Duodenal mucosa (tissue), 2 donors: ENCODE measurements at regions not wholly inside any gene's neighbourhood (a gene's known extent, or its start where the extent isn't known, plus 50 kb on each side); places are given as distances from the start of the nearest gene placed in this dataset.
"Not testable (repeated sequence)": the region's sequence is repeated elsewhere in the genome, so short reads cannot be mapped to it uniquely, and the experiment has no call there.

Experiments
- H3K27ac ChIP-seq: one replicate; pipeline ENCODE4 v1.7.0; 2013; ENCODE audit warnings: low read depth, low read length
- H3K27me3 ChIP-seq, 2 donors: one replicate each; pipeline ENCODE4 v1.7.0; 2013; ENCODE audit warnings: low read length in 2 of 2, control low read depth in 1 of 2; ENCODE audit not compliant: insufficient read depth in 2 of 2, control insufficient read depth in 1 of 2
- H3K36me3 ChIP-seq, 2 donors: one replicate each; pipeline ENCODE4 v1.7.0; 2013; ENCODE audit warnings: low read length in 2 of 2, control low read depth in 1 of 2; ENCODE audit not compliant: insufficient read depth in 2 of 2, control insufficient read depth in 1 of 2
- H3K4me1 ChIP-seq, 2 donors: one replicate each; pipeline ENCODE4 v1.7.0; 2013; ENCODE audit warnings: low read length in 2 of 2, control low read depth in 1 of 2; ENCODE audit not compliant: insufficient read depth in 2 of 2, control insufficient read depth in 1 of 2
- H3K4me3 ChIP-seq, 2 donors: one replicate each; pipeline ENCODE4 v1.7.0; 2013; ENCODE audit warnings: low read length in 2 of 2, low read depth in 1 of 2
- H3K9ac ChIP-seq, 2 donors: one replicate each; pipeline ENCODE4 v1.7.0; 2013; ENCODE audit warnings: low read length in 2 of 2, low read depth in 1 of 2
- H3K9me3 ChIP-seq, 2 donors: one replicate each; pipeline ENCODE4 v1.7.0; 2013; ENCODE audit warnings: low read length in 2 of 2, control low read depth in 1 of 2; ENCODE audit not compliant: control insufficient read depth in 1 of 2

- Histone ChIP-seq H3K9ac (no peak overlapping the region), H3K27ac (no peak overlapping the region), H3K27me3 (no peaks in the 10 kb centered on the region), H3K9me3 (no peaks in the 10 kb centered on the region), H3K4me3 (no peak overlapping the region), H3K36me3 (no peaks in the 10 kb centered on the region), H3K4me1 (peaks cover 3 to 8% of the 10 kb centered on the region in 2 donors)
Measured at GRCh38 chrY:12357204-12357603, 343.8 kb upstream of the USP9Y start.

- Histone ChIP-seq H3K4me3 (no peak overlapping the region), H3K36me3 (no peaks in the 10 kb centered on the region), H3K27ac (no peak overlapping the region)
Measured at GRCh38 chrY:12357655-12358054, 343.4 kb upstream of the USP9Y start.

DNA sequence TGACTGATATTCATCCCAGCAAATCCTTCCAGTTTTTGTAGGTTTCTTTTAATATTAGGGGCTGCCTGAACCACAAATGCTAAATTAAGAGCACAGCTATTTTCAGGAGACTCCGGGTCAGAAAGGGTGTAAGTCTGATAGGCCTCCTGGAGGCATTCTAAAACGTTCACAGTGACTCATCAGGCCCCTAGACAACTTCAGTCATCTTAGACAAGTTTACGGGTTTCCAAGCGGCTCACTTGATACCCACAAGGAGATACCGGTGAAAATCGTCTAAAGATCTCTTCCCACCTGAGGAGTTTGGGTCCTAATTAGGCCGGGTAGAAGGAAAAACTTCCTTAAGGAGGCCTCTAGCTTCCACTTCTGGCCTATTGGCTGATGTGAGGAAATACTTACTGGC, 342.7 kb upstream of the USP9Y start:
- H3K9ac ChIP-seq: no peak overlapping the region
- H3K27me3 ChIP-seq: no peaks in the 10 kb centered on the region
- no peak overlapping the region for H3K27ac ChIP-seq
- no peaks in the 10 kb centered on the region for H3K36me3 ChIP-seq
- no peaks in the 10 kb centered on the region for H3K9me3 ChIP-seq
- H3K4me1 ChIP-seq: peaks cover 3 to 8% of the 10 kb centered on the region in 2 donors
- no peak overlapping the region for H3K4me3 ChIP-seq

More at GRCh38 chrY:12357655-12358054, 343.4 kb upstream of the USP9Y start:
- Histone ChIP-seq H3K27me3 (no peaks in the 10 kb centered on the region), H3K9ac (no peak overlapping the region), H3K4me1 (peaks cover 3 to 8% of the 10 kb centered on the region in 2 donors), H3K9me3 (no peaks in the 10 kb centered on the region)

GRCh38 chrY:12359867-12360266, 341.2 kb upstream of the USP9Y start:
- no peaks in the 10 kb centered on the region for H3K9me3 ChIP-seq
- no peak overlapping the region for H3K27ac ChIP-seq
- no peak overlapping the region for H3K9ac ChIP-seq
- H3K27me3 ChIP-seq: no peaks in the 10 kb centered on the region
- H3K4me3 ChIP-seq: no peak overlapping the region
- peaks cover 3 to 10% of the 10 kb centered on the region in 2 donors for H3K4me1 ChIP-seq
- H3K36me3 ChIP-seq: no peaks in the 10 kb centered on the region

DNA sequence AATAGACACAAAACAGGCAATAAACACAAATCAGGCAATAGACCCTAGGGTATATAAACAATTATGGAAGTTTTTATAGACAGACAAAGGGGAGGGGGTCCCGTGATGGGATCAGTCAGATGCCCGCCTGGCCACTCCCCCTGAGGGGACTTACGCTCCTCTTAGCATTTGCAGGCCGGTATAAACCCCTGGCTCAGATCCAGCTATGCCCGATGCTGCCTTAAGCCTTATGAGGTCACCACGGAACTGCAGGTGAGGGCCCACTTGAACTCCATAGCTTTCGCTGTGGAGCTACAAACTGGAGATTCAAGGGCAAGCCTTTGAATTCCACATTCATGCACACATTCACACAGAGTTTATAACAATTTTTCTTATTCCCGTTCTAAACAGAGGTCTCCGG, 340.5 kb upstream of the USP9Y start:
- Histone ChIP-seq H3K4me3 (no peak overlapping the region), H3K9me3 (no peaks in the 10 kb centered on the region), H3K36me3 (no peaks in the 10 kb centered on the region), H3K27me3 (no peaks in the 10 kb centered on the region), H3K27ac (no peak overlapping the region), H3K4me1 (peaks cover 3 to 12% of the 10 kb centered on the region in 2 donors), H3K9ac (no peak overlapping the region)

- Histone ChIP-seq H3K27me3 (no peaks in the 10 kb centered on the region), H3K4me3 (no peak overlapping the region), H3K9ac (no peak overlapping the region), H3K9me3 (no peaks in the 10 kb centered on the region), H3K27ac (no peak overlapping the region), H3K4me1 (peaks cover 3 to 11% of the 10 kb centered on the region in 2 donors), H3K36me3 (no peaks in the 10 kb centered on the region)
Measured at GRCh38 chrY:12365311-12365910, 335.6 kb upstream of the USP9Y start.

DNA sequence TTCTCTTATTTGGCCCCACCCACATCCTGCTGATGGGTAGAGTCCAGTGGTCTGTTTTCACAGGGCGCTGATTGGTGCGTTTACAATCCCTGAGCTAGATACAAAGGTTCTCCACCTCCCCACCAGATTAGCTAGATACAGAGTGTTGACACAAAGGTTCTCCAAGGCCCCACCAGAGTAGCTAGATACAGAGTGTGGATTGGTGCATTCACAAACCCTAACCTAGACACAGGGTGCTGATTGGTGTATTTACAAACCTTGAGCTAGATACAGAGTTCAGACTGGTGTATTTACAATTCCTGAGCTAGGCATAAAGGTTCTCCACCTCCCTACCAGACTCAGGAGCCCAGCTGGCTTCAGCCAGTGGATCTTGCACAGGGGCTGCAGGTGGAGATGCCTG, 326.4 kb upstream of the USP9Y start:
- H3K9me3 ChIP-seq, H3K4me3 ChIP-seq, H3K4me1 ChIP-seq, H3K9ac ChIP-seq, H3K27ac ChIP-seq, H3K27me3 ChIP-seq, H3K36me3 ChIP-seq: not testable (repeated sequence)

GRCh38 chrY:12391655-12392559, 309.1 kb upstream of the USP9Y start:
- peak overlapping the region in 1 of 2 donors; percentile 24 for H3K4me3 ChIP-seq
- not testable (repeated sequence) for H3K9ac ChIP-seq, H3K27ac ChIP-seq, H3K27me3 ChIP-seq, H3K9me3 ChIP-seq, H3K36me3 ChIP-seq
- H3K4me1 ChIP-seq: peaks cover 10 to 13% of the 10 kb centered on the region in 2 donors

DNA sequence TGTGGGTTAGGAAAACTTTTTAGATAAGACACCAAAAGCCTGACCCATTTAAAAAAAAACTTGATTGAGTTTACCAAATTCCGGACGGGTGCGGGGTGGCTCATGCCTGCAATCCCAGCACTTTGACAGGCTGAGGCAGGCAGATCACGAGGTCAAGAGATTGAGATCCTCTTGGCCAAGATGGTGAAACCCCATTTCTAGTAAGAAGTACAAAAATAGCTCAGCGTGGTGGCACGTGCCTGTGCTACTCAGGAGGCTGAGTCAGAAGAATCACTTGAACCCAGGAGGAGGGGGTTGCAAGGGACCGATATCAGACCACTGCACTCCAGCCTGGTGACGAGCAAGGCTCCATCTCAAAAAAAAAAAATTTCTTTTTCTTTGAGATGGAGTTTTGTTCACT, 307.8 kb upstream of the USP9Y start:
- no peak overlapping the region for H3K27ac ChIP-seq
- no peak overlapping the region for H3K4me3 ChIP-seq
- no peaks in the 10 kb centered on the region for H3K27me3 ChIP-seq
- H3K4me1 ChIP-seq: peaks cover 10 to 13% of the 10 kb centered on the region in 2 donors
- no peaks in the 10 kb centered on the region for H3K9me3 ChIP-seq
- H3K9ac ChIP-seq: no peak overlapping the region
- H3K36me3 ChIP-seq: peaks cover 0 to 4% of the 10 kb centered on the region in 2 donors

GRCh38 chrY:12395381-12396120, 305.5 kb upstream of the USP9Y start:
- H3K27me3 ChIP-seq, H3K36me3 ChIP-seq, H3K9ac ChIP-seq, H3K27ac ChIP-seq, H3K9me3 ChIP-seq, H3K4me3 ChIP-seq: not testable (repeated sequence)
- H3K4me1 ChIP-seq: peaks cover 10 to 12% of the 10 kb centered on the region in 2 donors
